NCI-H146 (cell line): ENCODE measurements at regions not wholly inside any gene's neighbourhood (a gene's known extent, or its start where the extent isn't known, plus 50 kb on each side); places are given as distances from the start of the nearest gene placed in this dataset.
A peak's percentile ranks its signal among the peaks of the same experiment; 100 is the strongest.
"Not testable (repeated sequence)": the region's sequence is repeated elsewhere in the genome, so short reads cannot be mapped to it uniquely, and the experiment has no call there.

Experiments used
- DNase-seq: peaks from one replicate; lab custom pipeline; 2025; lab: John Stamatoyannopoulos, UW

- DNase-seq: peak; percentile 11
Measured at GRCh38 chr16:52976539-52977167, 76.0 kb downstream of the CHD9NB start.

- DNase-seq: no peak
Measured at GRCh38 chr16:52967744-52968143, 85.0 kb downstream of the CHD9NB start.

GRCh38 chr16:52964290-52964689, 88.4 kb downstream of the CHD9NB start:
- DNase-seq: no peak

GRCh38 chr16:52963855-52964242, 88.8 kb downstream of the CHD9NB start:
- DNase-seq: no peak

- DNase-seq: no peak
Measured at GRCh38 chr16:52963212-52963854, 89.4 kb downstream of the CHD9NB start.

GRCh38 chr16:52958951-52959350, 93.7 kb downstream of the CHD9NB start:
- DNase-seq: no peak

GRCh38 chr16:52957199-52957598, 95.5 kb downstream of the CHD9NB start:
- DNase-seq: no peak

- no peak for DNase-seq
Measured at GRCh38 chr16:52956044-52956443, 96.7 kb downstream of the CHD9NB start.

- DNase-seq: no peak
Measured at GRCh38 chr16:52953215-52953614, 99.5 kb downstream of the CHD9NB start.

- DNase-seq: no peak
Measured at GRCh38 chr16:52948946-52949345, 103.8 kb downstream of the CHD9NB start.

GRCh38 chr16:52932321-52932720, 120.4 kb downstream of the CHD9NB start:
- no peak for DNase-seq

- peak; percentile 35 for DNase-seq
Measured at GRCh38 chr16:52929478-52930400, 123.0 kb downstream of the CHD9NB start.

GRCh38 chr16:52928955-52929354, 123.7 kb downstream of the CHD9NB start:
- no peak for DNase-seq

GRCh38 chr16:52925143-52925542, 127.6 kb downstream of the CHD9NB start:
- no peak for DNase-seq

GRCh38 chr16:52924162-52924561, 128.5 kb downstream of the CHD9NB start:
- DNase-seq: no peak

GRCh38 chr16:52921104-52921503, 131.6 kb downstream of the CHD9NB start:
- no peak for DNase-seq

- no peak for DNase-seq
Measured at GRCh38 chr16:52920331-52920730, 132.4 kb downstream of the CHD9NB start.

GRCh38 chr16:52914428-52914827, 138.3 kb downstream of the CHD9NB start:
- DNase-seq: no peak

GRCh38 chr16:52912565-52913173, 140.0 kb downstream of the CHD9NB start:
- DNase-seq: peak; percentile 50

- not testable (repeated sequence) for DNase-seq
Measured at GRCh38 chr16:52908057-52908456, 144.6 kb downstream of the CHD9NB start.

GRCh38 chr16:52906281-52906680, 146.4 kb downstream of the CHD9NB start:
- DNase-seq: no peak

- no peak for DNase-seq
Measured at GRCh38 chr16:52896478-52897164, 156.1 kb downstream of the CHD9NB start.
